T-cell (primary cell): ENCODE measurements at regions not wholly inside any gene's neighbourhood (a gene's known extent, or its start where the extent isn't known, plus 50 kb on each side); places are given as distances from the start of the nearest gene placed in this dataset.
"Not testable (repeated sequence)": the region's sequence is repeated elsewhere in the genome, so short reads cannot be mapped to it uniquely, and the experiment has no call there.

Source experiments
- ATAC-seq, 4 experiments: fragments of 200-7000 bp in 3 of 4; fragments of 150-1000 bp in 1 of 4; cut with Tn5 transposase; replicated peaks in 1 of 4; 1 replicate in 3 of 4; 2 replicates in 1 of 4; pipeline ENCODE4 v1.10.0; 2021; ENCODE audit warnings: moderate library complexity in 3 of 4, mild to moderate bottlenecking in 2 of 4, moderate number of reproducible peaks in 1 of 4
- CTCF ChIA-PET, 2 donors: fragments of 300-600 bp; sonication (Branson Sonifier 250); formaldehyde crosslinking; loops; one replicate each; lab custom pipeline; 2022; ENCODE audit warnings: antibody characterized with exemption in 2 of 2; lab: Charles Lee
- POLR2A ChIA-PET, 2 donors: fragments of 300-600 bp; sonication (Branson Sonifier 250); formaldehyde crosslinking; loops; one replicate each; lab custom pipeline; 2022; ENCODE audit warnings: antibody characterized with exemption in 2 of 2; lab: Charles Lee
- DNase-seq, 35 experiments: peaks; one replicate each; pipeline versions ENCODE4 v3.0.0 to v3.0.0-alpha.2; 2013 to 2023
- H3K27ac ChIP-seq: one replicate; pipeline ENCODE4 v1.5.1; 2013; ENCODE audit warnings: low read length
- H3K27me3 ChIP-seq, 2 experiments: replicated peaks in 1 of 2; 1 replicate in 1 of 2; 2 replicates in 1 of 2; pipeline versions ENCODE4 v1.6.1 to v1.7.0; 2013; ENCODE audit warnings: low read length in 1 of 2, mixed read lengths in 1 of 2; ENCODE audit not compliant: control insufficient read depth in 2 of 2, insufficient read depth in 2 of 2; ENCODE audit errors: extremely low read depth in 1 of 2
- H3K36me3 ChIP-seq, 2 donors: 1 replicate in 1 of 2; 2 replicates in 1 of 2; pipeline versions ENCODE4 v1.6.1 to v1.7.0; 2013; ENCODE audit warnings: low read length in 1 of 2; ENCODE audit not compliant: control insufficient read depth in 2 of 2, insufficient read depth in 1 of 2; ENCODE audit errors: extremely low read depth in 1 of 2
- H3K4me1 ChIP-seq, 2 experiments: 1 replicate in 1 of 2; 2 replicates in 1 of 2; pipeline versions ENCODE4 v1.6.1 to v1.7.0; 2013; ENCODE audit warnings: low read length in 2 of 2, mixed read lengths in 1 of 2; ENCODE audit not compliant: insufficient read depth in 2 of 2, control insufficient read depth in 1 of 2; ENCODE audit errors: extremely low read depth in 1 of 2
- H3K4me3 ChIP-seq, 2 donors: 1 replicate in 1 of 2; 2 replicates in 1 of 2; pipeline versions ENCODE4 v1.5.1 to v1.7.0; 2013; ENCODE audit warnings: mild to moderate bottlenecking in 2 of 2, low read length in 1 of 2, moderate library complexity in 1 of 2; ENCODE audit not compliant: control insufficient read depth in 1 of 2; ENCODE audit errors: extremely low read depth in 1 of 2
- H3K9me3 ChIP-seq: 2 replicates; pipeline ENCODE4 v1.7.0; 2013
- H3K27ac Mint-ChIP-seq, 2 donors: one replicate each; pipeline ENCODE4 v1.8.0; 2020 to 2021; ENCODE audit warnings: mild to moderate bottlenecking in 2 of 2, mixed read lengths in 2 of 2
- H3K27me3 Mint-ChIP-seq, 2 donors: one replicate each; pipeline ENCODE4 v1.8.0; 2021 to 2022; ENCODE audit warnings: mixed read lengths in 2 of 2
- H3K36me3 Mint-ChIP-seq: one replicate; pipeline ENCODE4 v1.8.0; 2021; ENCODE audit warnings: mixed read lengths
- H3K4me1 Mint-ChIP-seq, 3 donors: one replicate each; pipeline ENCODE4 v1.8.0; 2020 to 2022; ENCODE audit warnings: mixed read lengths in 3 of 3, mild to moderate bottlenecking in 1 of 3
- H3K4me3 Mint-ChIP-seq, 3 donors: one replicate each; pipeline ENCODE4 v1.8.0; 2020 to 2022; ENCODE audit warnings: mild to moderate bottlenecking in 3 of 3, mixed read lengths in 3 of 3, moderate library complexity in 3 of 3
- H3K9me3 Mint-ChIP-seq, 3 donors: one replicate each; pipeline ENCODE4 v1.8.0; 2020 to 2022; ENCODE audit warnings: mixed read lengths in 3 of 3
- WGBS: methylation state at CpG from one replicate; pipeline ENCODE4 v1.1.5; 2013; ENCODE audit warnings: missing lambda C conversion rate; ENCODE audit not compliant: insufficient coverage; 5-methylcytosine and 5-hydroxymethylcytosine counted together

- H3K4me3 Mint-ChIP-seq, H3K27me3 Mint-ChIP-seq, CTCF ChIA-PET, H3K9me3 ChIP-seq, H3K4me3 ChIP-seq, H3K4me1 Mint-ChIP-seq, DNase-seq, H3K27me3 ChIP-seq, H3K9me3 Mint-ChIP-seq, H3K36me3 ChIP-seq, H3K27ac Mint-ChIP-seq, H3K27ac ChIP-seq, H3K4me1 ChIP-seq, ATAC-seq, H3K36me3 Mint-ChIP-seq, POLR2A ChIA-PET: not testable (repeated sequence)
- no CpG with 5 or more reads among the region's 10 CpGs for WGBS
Measured at GRCh38 chr2:110335415-110336049, 123.2 kb upstream of the MTLN start.

GRCh38 chr2:110333114-110334095 lies 121.1 kb upstream of the MTLN start:
- POLR2A ChIA-PET, ATAC-seq, H3K36me3 Mint-ChIP-seq, CTCF ChIA-PET, H3K27ac ChIP-seq, H3K4me3 Mint-ChIP-seq, H3K27me3 Mint-ChIP-seq, H3K4me1 Mint-ChIP-seq, H3K27ac Mint-ChIP-seq, H3K9me3 Mint-ChIP-seq, H3K9me3 ChIP-seq, H3K4me1 ChIP-seq, H3K4me3 ChIP-seq, H3K27me3 ChIP-seq, H3K36me3 ChIP-seq, DNase-seq: not testable (repeated sequence)
- no CpG with 5 or more reads among the region's 18 CpGs for WGBS

- H3K4me1 ChIP-seq, H3K27ac ChIP-seq, H3K9me3 ChIP-seq, H3K4me1 Mint-ChIP-seq, ATAC-seq, H3K27me3 ChIP-seq, DNase-seq, H3K36me3 Mint-ChIP-seq, POLR2A ChIA-PET, CTCF ChIA-PET, H3K36me3 ChIP-seq, H3K4me3 ChIP-seq, H3K27me3 Mint-ChIP-seq, H3K9me3 Mint-ChIP-seq, H3K4me3 Mint-ChIP-seq, H3K27ac Mint-ChIP-seq: not testable (repeated sequence)
- no CpG with 5 or more reads among the region's 10 CpGs for WGBS
Measured at GRCh38 chr2:110331625-110332024, 119.3 kb upstream of the MTLN start.

DNA sequence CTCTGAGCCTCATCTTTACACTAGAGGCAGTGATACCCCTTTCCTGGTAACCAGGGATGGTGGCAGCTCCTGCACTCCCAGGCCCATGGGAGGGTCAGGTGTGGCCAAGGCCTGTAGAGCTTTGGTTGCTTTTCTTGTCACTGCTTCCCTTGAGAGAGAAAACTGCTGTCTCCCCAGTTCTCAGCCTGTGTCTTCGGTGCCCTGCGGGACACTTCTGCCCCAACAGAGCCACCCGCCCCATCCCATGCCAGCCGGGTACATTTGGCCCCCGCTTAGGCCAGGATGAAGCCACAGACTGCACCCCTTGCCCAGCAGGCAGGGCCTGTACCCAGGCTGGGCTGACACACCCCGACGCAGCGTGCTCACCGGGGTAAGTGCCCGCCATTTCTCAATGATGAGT lies 117.4 kb upstream of the MTLN start:
- H3K27ac Mint-ChIP-seq, ATAC-seq, H3K4me1 Mint-ChIP-seq, CTCF ChIA-PET, H3K27me3 Mint-ChIP-seq, H3K36me3 ChIP-seq, H3K4me1 ChIP-seq, H3K27me3 ChIP-seq, DNase-seq, H3K9me3 ChIP-seq, H3K4me3 Mint-ChIP-seq, H3K4me3 ChIP-seq, POLR2A ChIA-PET, H3K36me3 Mint-ChIP-seq, H3K27ac ChIP-seq, H3K9me3 Mint-ChIP-seq: not testable (repeated sequence)
- WGBS, result no CpG with 5 or more reads among the region's 10 CpGs

GRCh38 chr2:110329158-110329557 lies 116.8 kb upstream of the MTLN start:
- H3K4me3 Mint-ChIP-seq, H3K27ac Mint-ChIP-seq, CTCF ChIA-PET, H3K27me3 Mint-ChIP-seq, ATAC-seq, H3K9me3 ChIP-seq, H3K4me1 Mint-ChIP-seq, H3K27ac ChIP-seq, DNase-seq, H3K27me3 ChIP-seq, H3K36me3 Mint-ChIP-seq, POLR2A ChIA-PET, H3K4me3 ChIP-seq, H3K36me3 ChIP-seq, H3K4me1 ChIP-seq, H3K9me3 Mint-ChIP-seq: not testable (repeated sequence)
- no CpG with 5 or more reads among the region's 7 CpGs for WGBS

DNA sequence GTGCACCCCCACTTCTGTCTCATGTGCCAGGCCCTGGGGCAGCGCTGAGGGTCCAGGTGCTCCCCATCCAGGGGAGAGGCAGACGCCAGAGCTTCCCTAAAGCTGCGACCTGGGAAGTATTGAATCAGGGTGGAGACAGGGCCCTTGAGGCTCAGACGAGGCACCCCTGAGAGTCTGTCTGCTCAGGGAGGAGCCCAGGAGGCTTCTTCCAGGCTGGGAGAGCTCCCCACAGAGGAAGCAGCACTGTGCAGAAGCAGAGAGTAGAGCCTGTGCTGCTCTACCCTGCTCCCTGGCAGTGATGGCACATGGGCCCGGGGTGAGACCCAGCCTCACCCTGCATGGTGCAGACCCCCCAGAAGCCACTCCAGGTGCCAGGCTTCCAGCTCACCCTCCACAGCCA lies 116.3 kb upstream of the MTLN start:
- H3K4me1 Mint-ChIP-seq, CTCF ChIA-PET, H3K4me3 Mint-ChIP-seq, H3K36me3 ChIP-seq, H3K9me3 ChIP-seq, H3K27me3 ChIP-seq, POLR2A ChIA-PET, ATAC-seq, H3K27me3 Mint-ChIP-seq, H3K36me3 Mint-ChIP-seq, H3K27ac ChIP-seq, H3K4me1 ChIP-seq, H3K4me3 ChIP-seq, H3K27ac Mint-ChIP-seq, H3K9me3 Mint-ChIP-seq: not testable (repeated sequence)
- WGBS, result 87% methylated on average over 4 of the region's 5 CpGs
- peak in 1 of 35 experiments; percentile 20 for DNase-seq
